HG03520 (cell line): ENCODE measurements at regions not wholly inside any gene's neighbourhood (a gene's known extent, or its start where the extent isn't known, plus 50 kb on each side); places are given as distances from the start of the nearest gene placed in this dataset.
A peak's percentile ranks its signal among the peaks of the same experiment; 100 is the strongest.

Experiments used
- ATAC-seq: cut with Tn5 transposase; IDR thresholded peaks from one replicate; pipeline ENCODE4 v1.9.1; 2021; ENCODE audit warnings: mild to moderate bottlenecking, moderate library complexity; ENCODE audit not compliant: unreplicated experiment

DNA sequence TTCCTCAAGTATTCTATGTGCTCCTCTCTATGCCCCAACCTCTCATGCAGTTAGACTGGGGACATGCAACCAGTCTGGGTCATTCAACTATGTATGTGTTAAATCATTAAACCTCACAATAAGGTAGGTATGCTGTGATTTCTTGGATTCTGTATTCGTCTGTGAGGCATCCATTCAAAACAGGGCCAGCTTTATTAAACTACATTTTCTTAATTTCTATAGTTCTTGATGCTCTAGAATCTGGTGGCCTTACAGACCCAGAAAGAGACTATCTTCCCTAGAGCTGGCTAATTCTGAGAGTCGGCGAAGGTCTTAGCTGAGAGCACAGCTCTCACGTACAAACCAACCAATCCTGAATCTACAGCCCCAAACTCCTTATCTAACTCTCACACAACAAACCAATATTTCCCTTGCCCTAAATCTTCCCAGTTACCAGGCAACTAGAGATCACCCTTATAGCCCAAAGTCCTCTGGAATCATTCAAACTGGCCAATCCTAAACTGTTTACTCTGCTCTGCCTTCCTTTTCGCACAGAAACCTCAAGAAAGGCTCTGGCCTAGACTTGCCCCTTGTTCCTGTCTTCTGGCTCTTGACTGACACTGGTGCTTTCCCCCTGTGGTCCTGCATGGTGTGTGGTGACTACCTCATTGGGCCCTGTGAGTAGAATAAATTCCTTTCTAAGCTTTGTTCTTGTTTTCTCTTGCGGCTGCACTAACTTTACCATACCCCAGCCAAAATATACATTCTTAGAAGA, 203.5 kb upstream of the TET2 start:
- ATAC-seq, result no peak

DNA sequence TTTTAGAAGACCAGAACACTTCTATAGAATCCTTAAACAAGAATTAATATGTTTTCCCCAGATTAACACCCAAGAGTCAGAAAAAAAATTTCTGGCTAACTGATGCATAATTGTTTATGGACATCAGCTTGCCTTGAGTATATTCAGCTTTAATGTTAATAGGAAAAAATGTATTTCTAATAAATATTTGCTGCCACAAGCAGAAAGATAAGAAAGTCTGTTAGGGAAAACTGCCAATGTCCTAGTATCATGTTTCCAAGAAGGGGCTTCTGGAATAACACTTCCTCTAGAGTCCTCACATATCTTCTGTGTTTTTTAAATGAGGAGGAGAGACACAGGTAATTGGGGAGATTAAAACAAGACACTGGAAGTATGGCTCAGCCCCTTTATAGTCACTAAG, 202.1 kb upstream of the TET2 start:
- ATAC-seq, result no peak

DNA sequence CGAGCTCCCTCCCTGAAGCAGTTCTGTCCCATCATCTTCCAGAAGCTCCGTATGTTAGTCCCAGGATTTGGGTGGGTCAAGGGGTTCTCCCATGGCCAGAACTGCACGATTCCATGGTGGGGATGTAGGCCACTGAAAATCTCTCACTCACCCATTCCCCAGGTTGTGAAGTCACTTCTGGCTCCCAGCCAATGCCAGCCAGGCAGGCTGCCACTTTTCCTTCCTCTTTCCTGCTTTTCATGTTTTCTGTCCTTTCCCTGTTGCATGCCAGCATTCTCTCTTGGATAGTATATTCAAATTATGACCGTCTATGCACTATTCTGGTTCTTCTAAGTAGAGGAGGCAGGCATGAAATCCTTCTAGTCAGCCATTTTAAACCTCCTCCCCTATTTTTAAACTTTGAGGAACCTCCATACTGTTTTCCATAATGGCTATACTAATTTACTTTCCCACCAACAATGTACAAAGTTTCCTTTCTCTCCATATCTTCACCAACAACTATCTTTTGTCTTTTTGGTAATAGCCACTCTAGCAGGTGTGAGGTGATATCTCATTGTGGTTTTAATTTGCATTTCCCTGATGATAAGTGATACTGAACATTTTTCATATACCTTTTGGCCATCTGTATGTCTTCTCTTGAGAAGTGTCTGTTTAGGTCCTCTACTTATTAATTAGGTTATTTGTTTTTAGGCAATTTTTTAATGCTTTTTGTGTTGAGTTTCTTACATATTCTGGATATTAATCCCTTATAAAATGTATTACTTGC, 182.1 kb upstream of the TET2 start:
- ATAC-seq, result peak; percentile 31

DNA sequence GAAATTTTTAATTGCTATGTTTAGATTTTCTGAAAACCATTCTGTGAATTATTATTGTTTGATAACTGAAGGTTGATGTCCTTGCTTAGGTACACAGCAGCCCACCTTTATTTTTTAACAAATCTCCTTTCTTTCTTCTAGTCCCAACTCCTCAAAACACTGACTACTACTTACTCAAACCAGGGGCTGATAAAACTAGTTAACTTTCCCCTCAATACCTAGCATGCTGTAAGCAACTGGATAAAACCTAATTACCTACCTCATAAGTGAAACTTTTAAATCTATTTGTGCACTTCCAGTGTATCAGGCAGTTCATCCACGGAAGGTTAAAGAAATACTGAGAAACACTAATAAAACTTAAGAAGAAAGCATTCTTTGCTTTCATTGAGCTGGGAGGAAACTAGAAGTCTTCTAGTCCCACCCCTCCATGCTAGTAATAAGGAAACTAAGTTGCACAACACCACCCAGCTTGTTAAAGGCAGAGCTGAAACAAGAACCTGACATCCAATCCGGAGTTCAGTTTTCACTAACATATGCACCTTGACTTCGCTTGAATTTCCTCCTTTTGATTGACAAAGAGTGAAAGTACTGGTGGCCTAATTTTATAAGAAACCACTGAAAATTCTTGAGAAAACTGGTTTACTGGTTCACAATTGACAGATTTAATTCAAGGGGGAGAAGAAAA, 180.2 kb upstream of the TET2 start:
- ATAC-seq, result peak; percentile 97

DNA sequence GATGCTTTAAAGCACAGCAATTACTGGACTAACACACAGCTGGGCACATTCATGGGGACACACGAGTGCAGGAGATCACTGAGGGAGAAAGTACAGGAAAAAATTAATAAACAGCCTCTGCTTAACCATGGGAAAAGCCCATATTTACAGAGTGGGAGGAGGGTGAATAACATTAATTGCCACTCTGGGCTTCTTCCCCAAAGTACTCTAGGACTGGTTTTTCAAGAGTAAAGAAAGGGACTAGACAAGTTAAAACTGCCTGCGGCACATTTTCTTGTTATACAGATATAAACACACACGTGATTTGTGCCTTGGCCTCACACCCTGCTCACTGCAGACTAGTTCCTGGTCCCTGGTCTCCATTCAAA, 179.7 kb upstream of the TET2 start:
- ATAC-seq, result peak; percentile 12

- no peak for ATAC-seq
These were observed 177.1 kb upstream of the TET2 start for GRCh38 chr4:104969394-104970082.

GRCh38 chr4:104971462-104971861, 175.2 kb upstream of the TET2 start:
- ATAC-seq, result no peak

GRCh38 chr4:104973708-104974107, 173.0 kb upstream of the TET2 start:
- ATAC-seq, result no peak

DNA sequence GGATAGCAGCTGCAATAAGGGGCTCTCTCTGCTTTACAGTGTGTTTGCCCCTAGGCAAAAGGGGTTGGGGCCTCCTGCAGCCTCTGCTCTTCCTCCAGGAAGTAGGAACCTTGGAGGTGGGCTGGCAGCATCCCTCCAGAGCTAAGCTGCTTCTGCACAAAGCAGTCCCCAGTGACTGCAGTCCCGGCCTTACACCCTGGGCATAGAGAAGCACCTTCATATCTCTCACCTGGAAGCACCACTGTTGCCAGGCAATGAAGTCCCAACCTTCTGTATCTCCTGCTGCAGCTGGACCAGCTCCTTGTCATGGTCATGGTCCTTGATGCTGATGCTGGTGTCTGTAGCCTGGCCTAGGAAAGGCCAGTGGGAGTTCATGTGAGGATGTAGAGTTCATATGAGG, 171.1 kb upstream of the TET2 start:
- ATAC-seq, result no peak

DNA sequence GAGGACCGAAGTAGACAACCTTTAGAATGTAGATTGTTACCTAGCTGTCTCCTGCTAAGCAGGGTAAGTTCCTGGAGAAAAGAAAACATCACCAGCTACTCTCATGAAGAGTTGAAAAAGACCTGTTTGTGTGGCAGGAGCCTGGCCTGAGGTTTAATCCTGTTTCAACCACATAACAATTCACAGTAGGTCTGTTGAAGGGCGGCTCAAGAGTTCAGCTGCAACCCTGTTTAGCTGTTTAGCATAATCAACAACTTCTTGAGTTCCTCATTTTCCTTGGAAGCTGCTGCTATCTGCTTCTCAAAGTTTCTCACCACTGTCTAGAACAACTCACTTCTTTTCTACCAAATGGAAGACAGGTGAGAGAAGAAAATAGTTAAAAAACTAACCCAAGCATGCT, 170.4 kb upstream of the TET2 start:
- no peak for ATAC-seq

DNA sequence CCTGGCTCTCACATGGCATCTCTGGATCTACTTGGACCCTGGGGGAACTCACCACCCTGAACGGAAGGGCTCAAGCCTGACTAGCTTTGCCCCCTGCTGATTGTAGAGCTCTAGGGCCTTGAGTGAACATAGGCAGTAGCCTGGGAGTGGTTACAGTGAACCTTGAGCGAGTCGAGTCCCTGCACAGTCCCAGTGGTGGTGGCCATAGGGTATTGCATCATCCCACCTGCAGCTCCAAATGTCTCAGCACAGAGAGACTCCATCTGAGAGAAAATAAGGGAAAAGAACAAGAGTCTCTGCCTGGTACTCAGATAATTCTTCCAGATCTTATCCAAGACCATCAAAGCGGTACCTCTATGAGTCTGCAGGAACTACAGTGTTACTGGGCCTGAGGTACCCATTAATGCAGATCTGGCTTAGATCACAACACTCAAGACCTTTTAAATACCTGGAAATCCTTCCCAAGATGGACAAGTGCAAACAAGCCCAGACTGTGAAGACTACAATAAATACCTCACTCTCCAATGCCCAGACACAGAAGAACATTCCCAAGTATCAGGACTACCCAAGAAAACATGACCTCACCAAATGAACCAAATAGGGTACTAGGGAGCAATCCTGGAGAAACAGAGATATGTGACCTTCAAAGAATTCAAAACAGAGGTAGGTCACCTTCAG, 167.5 kb upstream of the TET2 start:
- no peak for ATAC-seq

DNA sequence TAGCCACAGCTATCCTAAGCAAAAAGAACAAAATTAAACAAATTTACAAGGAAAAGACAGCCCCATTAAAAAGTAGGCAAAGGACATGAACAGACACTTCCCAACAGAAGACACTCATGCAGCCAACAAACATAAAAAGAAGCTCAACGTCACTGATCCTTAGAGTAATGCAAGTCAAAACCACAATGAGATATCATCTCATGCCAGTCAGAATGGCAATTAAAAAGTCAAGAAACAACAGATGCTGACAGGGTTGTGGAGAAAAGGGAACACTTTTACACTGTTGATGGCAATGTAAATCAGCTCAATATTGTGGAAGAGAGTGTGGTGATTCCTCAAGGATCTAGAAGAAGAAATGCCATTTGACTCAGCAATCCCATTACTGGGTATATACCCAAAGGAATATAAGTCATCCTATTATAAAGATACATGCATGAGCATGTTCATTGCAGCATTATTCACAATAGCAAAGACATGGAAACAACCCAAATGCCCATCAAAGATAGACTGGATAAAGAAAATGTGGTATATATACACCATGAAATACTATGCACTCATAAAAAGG, 163.0 kb upstream of the TET2 start:
- ATAC-seq, result no peak

GRCh38 chr4:104986306-104986705, 160.4 kb upstream of the TET2 start:
- no peak for ATAC-seq

- ATAC-seq, result no peak
These were observed 157.3 kb upstream of the TET2 start for GRCh38 chr4:104989371-104989770.

- no peak for ATAC-seq
These were observed 144.4 kb upstream of the TET2 start for GRCh38 chr4:105002278-105002677.

- ATAC-seq, result no peak
These were observed 132.4 kb upstream of the TET2 start for GRCh38 chr4:105014234-105014633.

DNA sequence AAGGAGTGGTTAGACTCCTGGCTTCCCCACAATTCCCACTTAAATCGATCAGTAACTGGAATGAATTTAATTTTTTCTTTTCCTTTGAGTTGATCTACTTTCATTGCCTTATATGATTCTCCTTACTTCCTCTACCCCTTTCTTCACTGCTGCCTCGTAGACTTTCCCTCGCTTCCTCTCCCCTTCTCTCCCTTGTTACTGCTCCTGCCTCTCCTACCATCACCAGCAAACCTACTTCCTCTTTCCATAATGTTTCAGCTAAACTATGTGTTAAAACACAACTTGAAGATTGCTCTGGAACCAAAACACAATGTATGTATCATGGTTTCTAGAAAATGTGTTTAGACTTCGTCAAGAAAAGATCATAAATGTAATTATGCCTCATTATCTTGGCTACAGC, 132.0 kb upstream of the TET2 start:
- ATAC-seq, result no peak

DNA sequence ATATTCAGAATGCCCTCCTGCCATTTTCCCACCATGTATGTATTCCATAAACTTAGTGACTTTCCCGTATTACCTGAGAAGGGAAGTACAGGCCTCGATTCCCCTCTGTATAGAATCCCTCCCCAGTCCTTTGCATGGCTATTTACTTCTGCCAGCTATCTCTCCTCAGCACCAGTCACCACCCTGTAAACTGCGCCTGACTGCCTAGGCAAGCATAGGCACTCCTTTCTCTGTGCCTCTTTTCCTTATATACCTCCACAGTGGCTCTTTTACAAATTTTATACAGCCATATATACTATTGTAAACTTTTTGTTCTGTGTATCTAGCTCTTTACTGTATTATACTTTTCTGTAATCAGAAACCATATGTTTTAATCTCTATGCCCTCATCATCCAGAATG, 130.9 kb upstream of the TET2 start:
- no peak for ATAC-seq

DNA sequence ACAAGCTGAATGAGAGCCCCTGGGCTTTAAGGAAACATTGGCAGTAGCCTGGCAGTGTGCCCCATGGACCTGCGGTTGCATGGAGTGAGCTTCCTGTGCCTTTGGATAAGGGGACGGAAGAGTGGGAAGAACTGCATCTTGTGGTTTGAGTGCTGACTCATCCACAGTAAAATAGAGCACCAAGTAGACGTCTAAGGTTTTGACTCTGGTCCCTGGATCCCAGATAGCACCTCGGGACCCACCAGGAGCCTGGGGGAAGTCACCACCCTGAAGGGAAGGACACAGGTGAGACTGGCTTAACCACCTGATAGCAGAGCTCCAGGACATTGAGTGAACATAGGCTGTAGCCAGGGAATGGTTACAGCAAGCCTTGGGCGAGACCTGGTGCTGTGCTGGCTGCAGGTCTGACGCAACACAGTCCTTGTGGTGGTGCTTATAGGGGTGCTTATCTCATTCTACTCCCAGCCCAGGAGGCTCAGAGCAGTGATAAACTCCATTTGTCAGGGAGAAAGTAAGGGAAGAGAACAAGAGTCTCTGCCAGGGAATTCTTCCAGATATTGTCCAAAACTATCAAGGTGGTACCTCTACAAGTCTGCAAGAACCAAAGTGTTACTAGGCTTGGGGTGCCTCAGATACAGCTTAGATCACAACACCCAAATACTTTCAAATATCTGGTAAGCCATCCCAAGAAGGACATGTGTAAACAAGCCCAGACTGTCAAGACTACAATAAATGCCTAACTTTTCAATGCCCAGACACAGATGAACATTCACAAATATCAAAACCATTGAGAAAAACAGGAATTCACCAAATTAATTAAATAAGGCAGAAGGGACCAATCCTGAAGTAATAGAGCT, 123.6 kb upstream of the TET2 start:
- ATAC-seq, result no peak

- no peak for ATAC-seq
These were observed 123.0 kb upstream of the TET2 start for GRCh38 chr4:105023668-105024055.
